ENCODE measurements at regions not wholly inside any gene's neighbourhood (a gene's known extent, or its start where the extent isn't known, plus 50 kb on each side); places are given as distances from the start of the nearest gene placed in this dataset.

DNA sequence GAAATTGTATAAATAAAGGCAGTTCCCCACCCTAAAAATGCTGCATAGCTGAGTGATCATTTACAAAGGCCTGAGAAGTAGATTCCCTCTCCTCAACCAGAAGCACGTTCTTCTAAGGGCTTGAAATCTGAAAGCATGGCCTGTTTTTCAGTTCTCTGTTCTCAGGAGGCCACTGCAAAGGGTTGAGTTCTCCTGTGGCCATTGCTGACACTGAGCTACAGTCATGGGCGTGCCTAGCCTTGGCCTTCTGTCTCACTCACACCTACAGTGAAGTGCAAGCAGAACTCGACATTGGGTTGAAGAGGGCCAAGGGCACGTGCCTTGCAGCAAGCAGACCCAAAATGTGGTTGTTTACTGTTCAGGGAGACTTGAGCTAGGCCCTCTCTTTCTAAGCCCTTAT lies 276.6 kb upstream of the VLDLR start:
- Mint-ChIP-seq H3K27me3 (no peaks in the 10 kb centered on the region), H3K4me1 (no peaks in the 10 kb centered on the region), H3K4me3 (no peak overlapping the region), H3K27ac (no peak overlapping the region), H3K9me3 (peaks cover 10% of the 10 kb centered on the region), H3K36me3 (no peaks in the 10 kb centered on the region)
- ATAC-seq, result no peak

- ATAC-seq, result no peak
- no peak overlapping the region for H3K27ac Mint-ChIP-seq
These were observed 275.2 kb upstream of the VLDLR start for GRCh38 chr9:2346277-2346913.

DNA sequence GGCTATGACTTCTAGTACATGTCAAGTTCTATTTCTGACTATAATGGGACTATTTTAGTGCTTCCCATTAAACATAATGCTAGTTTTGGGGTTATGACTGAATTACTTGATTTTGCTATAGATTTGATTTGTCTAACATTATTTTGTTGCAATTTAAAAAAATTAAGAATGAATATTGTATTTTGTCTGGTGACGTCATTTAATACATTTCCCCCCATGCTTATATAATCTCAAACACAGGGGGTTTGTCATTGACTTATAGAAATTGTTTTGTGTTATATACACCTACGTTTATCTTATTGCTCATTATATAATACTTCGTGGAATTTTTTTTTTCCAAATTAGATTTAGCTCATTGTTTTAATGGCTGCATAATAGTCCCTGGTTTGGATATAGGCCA lies 270.3 kb upstream of the VLDLR start:
- Mint-ChIP-seq H3K4me1 (no peaks in the 10 kb centered on the region), H3K9me3 (peaks cover 10% of the 10 kb centered on the region), H3K27ac (no peak overlapping the region), H3K27me3 (peaks cover 18% of the 10 kb centered on the region), H3K4me3 (no peak overlapping the region), H3K36me3 (no peaks in the 10 kb centered on the region)
- no peak for ATAC-seq

More at GRCh38 chr9:2346277-2346913, 275.2 kb upstream of the VLDLR start:
- H3K4me3 Mint-ChIP-seq, result no peak overlapping the region
- H3K27me3 Mint-ChIP-seq, result no peaks in the 10 kb centered on the region
- H3K36me3 Mint-ChIP-seq, result no peaks in the 10 kb centered on the region
- H3K4me1 Mint-ChIP-seq, result no peaks in the 10 kb centered on the region
- peaks cover 10% of the 10 kb centered on the region for H3K9me3 Mint-ChIP-seq

DNA sequence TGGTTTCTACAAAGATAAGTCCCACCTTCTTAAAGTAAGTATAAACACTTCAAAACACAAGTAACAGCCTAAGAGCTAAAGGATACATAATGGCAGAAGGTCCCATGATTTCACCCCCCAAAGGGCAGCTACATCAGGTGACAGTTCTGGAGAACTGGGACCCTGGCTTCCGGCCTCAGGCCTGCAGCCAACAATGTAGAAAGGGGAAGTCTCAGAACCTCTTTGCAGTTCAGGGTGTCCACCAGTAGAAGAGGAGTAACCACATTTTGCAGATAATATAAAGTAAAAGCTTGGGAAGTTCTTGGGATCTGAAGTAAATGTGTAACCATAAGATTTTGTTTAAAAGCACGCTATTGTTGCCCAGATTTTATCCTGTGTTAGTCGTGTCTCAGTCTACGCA lies 267.4 kb upstream of the VLDLR start:
- Mint-ChIP-seq H3K27me3 (peaks cover 18% of the 10 kb centered on the region), H3K9me3 (no peaks in the 10 kb centered on the region), H3K4me1 (no peaks in the 10 kb centered on the region), H3K27ac (no peak overlapping the region), H3K4me3 (no peak overlapping the region), H3K36me3 (no peaks in the 10 kb centered on the region)
- no peak for ATAC-seq

- Mint-ChIP-seq H3K4me1 (no peaks in the 10 kb centered on the region), H3K27ac (no peak overlapping the region), H3K4me3 (no peak overlapping the region), H3K36me3 (no peaks in the 10 kb centered on the region), H3K9me3 (no peaks in the 10 kb centered on the region), H3K27me3 (peaks cover 18% of the 10 kb centered on the region)
- no peak for ATAC-seq
These were observed 266.5 kb upstream of the VLDLR start for GRCh38 chr9:2354856-2355696.

- no peak overlapping the region for H3K4me3 Mint-ChIP-seq
- no peaks in the 10 kb centered on the region for H3K9me3 Mint-ChIP-seq
- ATAC-seq, result no peak
- H3K27me3 Mint-ChIP-seq, result peaks cover 18% of the 10 kb centered on the region
- H3K27ac Mint-ChIP-seq, result no peak overlapping the region
- no peaks in the 10 kb centered on the region for H3K36me3 Mint-ChIP-seq
- H3K4me1 Mint-ChIP-seq, result no peaks in the 10 kb centered on the region
These were observed 265.9 kb upstream of the VLDLR start for GRCh38 chr9:2355697-2355983.

DNA sequence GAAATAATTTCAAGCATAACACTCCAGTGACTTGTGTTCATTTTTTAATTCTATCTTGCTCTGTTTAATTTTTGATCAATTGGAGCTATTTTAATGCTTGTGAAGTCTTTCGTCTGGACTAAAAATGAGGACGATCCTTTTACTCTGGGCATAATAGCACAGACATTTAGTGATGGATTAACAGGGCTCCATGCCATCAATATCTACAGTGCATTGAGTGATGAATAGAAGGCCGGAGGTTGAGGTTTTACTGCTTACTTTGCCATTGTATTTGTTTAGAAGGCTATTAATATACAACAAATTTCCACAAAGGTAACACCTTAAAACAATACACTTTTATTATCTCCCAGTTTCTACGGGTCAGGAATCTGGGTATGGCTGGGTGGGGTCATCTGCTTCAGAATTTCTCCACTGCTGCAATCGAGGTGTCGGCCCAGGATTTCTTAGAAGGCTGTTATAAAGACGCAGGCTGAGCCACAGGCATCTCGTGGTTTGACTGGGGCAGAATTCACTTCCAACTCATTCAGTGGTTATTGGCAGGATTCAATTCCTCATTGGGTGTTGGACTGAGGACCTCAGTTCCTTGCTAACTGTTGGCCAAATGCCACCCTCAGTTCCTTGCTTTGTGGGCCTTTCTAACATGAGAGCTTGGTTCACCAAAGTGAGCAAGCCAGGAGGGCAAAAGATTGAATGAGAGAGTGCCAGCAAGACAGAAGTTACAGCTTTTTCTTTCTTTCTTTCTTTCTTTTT lies 265.4 kb upstream of the VLDLR start:
- no peak for ATAC-seq
- no peaks in the 10 kb centered on the region for H3K4me1 Mint-ChIP-seq
- H3K27ac Mint-ChIP-seq, result no peak overlapping the region
- H3K27me3 Mint-ChIP-seq, result peaks cover 18% of the 10 kb centered on the region
- H3K9me3 Mint-ChIP-seq, result no peaks in the 10 kb centered on the region
- H3K36me3 Mint-ChIP-seq, result no peaks in the 10 kb centered on the region
- H3K4me3 Mint-ChIP-seq, result no peak overlapping the region

DNA sequence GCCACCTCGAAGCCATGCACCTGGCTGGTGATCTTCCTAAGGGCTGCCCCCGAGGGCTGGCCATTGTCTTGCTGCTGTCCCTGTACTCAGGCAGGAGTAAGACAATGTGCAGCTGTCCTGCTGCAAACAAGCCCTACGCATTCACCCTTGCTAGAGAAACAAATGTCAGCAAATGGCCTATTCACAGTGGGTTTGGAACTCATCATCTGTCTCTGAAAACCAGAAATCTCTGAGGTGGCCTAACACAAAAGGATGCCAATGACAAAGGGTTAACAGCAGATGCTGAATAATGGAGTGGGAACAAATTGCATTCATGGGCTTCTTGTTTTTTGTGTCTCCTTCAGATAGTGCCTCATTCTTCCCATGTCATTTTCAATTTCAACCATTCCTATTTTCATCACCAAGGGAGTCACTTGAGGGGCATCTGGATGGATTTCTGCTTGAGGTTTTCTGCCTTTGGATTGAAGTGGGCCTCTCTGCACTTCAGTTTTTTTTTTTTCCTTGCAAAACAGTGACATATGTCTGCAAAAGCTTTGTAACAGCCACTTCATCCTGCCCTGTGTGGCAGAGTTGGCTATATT lies 261.6 kb upstream of the VLDLR start:
- H3K4me1 Mint-ChIP-seq, result no peaks in the 10 kb centered on the region
- H3K36me3 Mint-ChIP-seq, result no peaks in the 10 kb centered on the region
- no peaks in the 10 kb centered on the region for H3K9me3 Mint-ChIP-seq
- H3K27me3 Mint-ChIP-seq, result peaks cover 10% of the 10 kb centered on the region
- ATAC-seq, result no peak
- H3K27ac Mint-ChIP-seq, result no peak overlapping the region
- no peak overlapping the region for H3K4me3 Mint-ChIP-seq

DNA sequence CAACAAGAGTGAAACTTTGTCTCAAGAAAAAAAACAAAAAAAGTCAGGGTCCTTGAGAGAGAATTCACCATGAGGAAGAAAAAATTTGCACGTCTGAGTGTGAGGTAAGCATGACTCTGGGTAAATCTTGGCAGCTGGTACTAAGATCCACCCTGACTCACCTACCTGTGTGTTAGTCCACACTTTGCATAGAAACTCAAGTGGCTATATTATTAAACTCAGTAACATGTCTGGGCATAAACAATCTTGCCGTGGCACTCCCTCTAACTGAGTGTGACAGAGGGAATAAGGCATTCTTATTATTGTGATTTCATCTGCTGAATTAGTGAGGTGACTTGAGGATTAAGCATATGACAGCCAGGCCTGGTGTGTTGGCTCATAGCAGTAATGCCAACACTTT lies 259.4 kb upstream of the VLDLR start:
- Mint-ChIP-seq H3K4me1 (no peaks in the 10 kb centered on the region), H3K9me3 (no peaks in the 10 kb centered on the region), H3K36me3 (no peaks in the 10 kb centered on the region), H3K27me3 (peaks cover 10% of the 10 kb centered on the region), H3K4me3 (no peak overlapping the region), H3K27ac (no peak overlapping the region)
- ATAC-seq, result no peak

- H3K27me3 Mint-ChIP-seq, result peaks cover 10% of the 10 kb centered on the region
- ATAC-seq, result no peak
- H3K27ac Mint-ChIP-seq, result no peak overlapping the region
- no peaks in the 10 kb centered on the region for H3K4me1 Mint-ChIP-seq
- H3K9me3 Mint-ChIP-seq, result no peaks in the 10 kb centered on the region
- H3K4me3 Mint-ChIP-seq, result no peak overlapping the region
- H3K36me3 Mint-ChIP-seq, result no peaks in the 10 kb centered on the region
These were observed 258.3 kb upstream of the VLDLR start for GRCh38 chr9:2363138-2363745.

- Mint-ChIP-seq H3K27ac (no peak overlapping the region), H3K4me1 (no peaks in the 10 kb centered on the region), H3K9me3 (no peaks in the 10 kb centered on the region), H3K36me3 (no peaks in the 10 kb centered on the region), H3K4me3 (no peak overlapping the region), H3K27me3 (peaks cover 10% of the 10 kb centered on the region)
- ATAC-seq, result no peak
These were observed 257.8 kb upstream of the VLDLR start for GRCh38 chr9:2363781-2364180.

- no peaks in the 10 kb centered on the region for H3K36me3 Mint-ChIP-seq
- no peaks in the 10 kb centered on the region for H3K9me3 Mint-ChIP-seq
- no peaks in the 10 kb centered on the region for H3K4me1 Mint-ChIP-seq
- no peak overlapping the region for H3K27ac Mint-ChIP-seq
- peak; percentile 45 for ATAC-seq
- no peak overlapping the region for H3K4me3 Mint-ChIP-seq
- peaks cover 5% of the 10 kb centered on the region for H3K27me3 Mint-ChIP-seq
These were observed 253.6 kb upstream of the VLDLR start for GRCh38 chr9:2367970-2368369.

DNA sequence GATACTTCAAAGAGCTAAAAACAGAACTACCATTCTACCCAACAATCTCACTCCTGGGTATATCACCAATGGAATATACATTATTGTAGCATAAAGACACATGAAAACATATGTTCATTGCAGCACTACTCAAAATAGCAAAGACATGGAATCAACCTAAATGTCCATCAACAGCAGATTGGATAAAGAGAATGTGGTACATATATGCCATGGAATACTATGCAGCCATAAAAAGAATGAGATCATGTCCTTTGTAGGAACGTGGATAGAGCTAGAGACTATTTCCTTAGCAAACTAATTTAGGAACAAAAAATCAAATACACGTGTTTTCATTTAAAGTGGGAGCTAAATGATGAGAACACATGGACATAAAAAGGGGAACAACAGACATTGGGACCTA lies 247.9 kb upstream of the VLDLR start:
- no peaks in the 10 kb centered on the region for H3K36me3 Mint-ChIP-seq
- H3K4me1 Mint-ChIP-seq, result no peaks in the 10 kb centered on the region
- H3K4me3 Mint-ChIP-seq, result no peak overlapping the region
- no peak for ATAC-seq
- H3K27me3 Mint-ChIP-seq, result no peaks in the 10 kb centered on the region
- no peak overlapping the region for H3K27ac Mint-ChIP-seq
- H3K9me3 Mint-ChIP-seq, result peaks cover 4% of the 10 kb centered on the region

DNA sequence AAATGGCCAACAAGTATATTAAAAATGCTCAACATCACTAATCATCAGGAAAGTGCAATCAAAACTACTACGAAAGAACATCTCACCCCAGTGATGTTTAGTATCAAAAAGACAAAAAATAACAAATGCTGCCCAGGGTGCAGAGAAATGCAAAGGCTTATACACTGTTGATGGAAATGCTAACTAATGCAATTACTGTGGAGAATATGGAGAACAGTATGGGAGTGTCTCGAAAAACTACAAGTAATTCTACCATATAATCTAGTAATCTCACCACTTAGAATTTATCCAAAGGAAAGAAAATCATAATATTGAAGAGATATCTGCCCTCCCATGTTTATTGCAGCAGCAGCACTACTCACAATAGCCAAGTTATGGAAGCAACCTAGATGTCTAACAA lies 246.5 kb upstream of the VLDLR start:
- no peak overlapping the region for H3K27ac Mint-ChIP-seq
- H3K27me3 Mint-ChIP-seq, result no peaks in the 10 kb centered on the region
- no peaks in the 10 kb centered on the region for H3K4me1 Mint-ChIP-seq
- H3K4me3 Mint-ChIP-seq, result no peak overlapping the region
- peaks cover 7% of the 10 kb centered on the region for H3K9me3 Mint-ChIP-seq
- no peaks in the 10 kb centered on the region for H3K36me3 Mint-ChIP-seq
- ATAC-seq, result no peak

DNA sequence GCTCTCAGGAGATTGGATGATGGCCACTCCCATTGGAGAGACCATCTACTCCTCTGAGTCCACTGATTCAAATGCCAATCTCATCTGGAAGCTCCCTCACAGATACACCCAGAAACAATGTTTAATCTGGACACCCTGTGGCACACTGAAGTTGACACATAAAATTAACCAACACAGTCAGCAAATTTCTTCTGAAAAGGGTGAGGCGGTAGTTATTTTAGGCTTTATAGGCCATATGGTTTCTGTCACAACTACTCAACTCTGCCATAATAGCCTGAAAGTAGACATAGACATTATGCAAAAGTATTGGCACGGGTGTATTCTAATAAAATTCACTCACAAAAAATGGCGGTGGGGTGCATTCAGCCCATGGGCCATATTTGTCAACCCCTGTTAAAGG lies 244.5 kb upstream of the VLDLR start:
- peaks cover 7% of the 10 kb centered on the region for H3K9me3 Mint-ChIP-seq
- no peak overlapping the region for H3K27ac Mint-ChIP-seq
- no peak overlapping the region for H3K4me3 Mint-ChIP-seq
- no peaks in the 10 kb centered on the region for H3K27me3 Mint-ChIP-seq
- H3K36me3 Mint-ChIP-seq, result no peaks in the 10 kb centered on the region
- no peaks in the 10 kb centered on the region for H3K4me1 Mint-ChIP-seq
- no peak for ATAC-seq
